ENCODE measurements at regions not wholly inside any gene's neighbourhood (a gene's known extent, or its start where the extent isn't known, plus 50 kb on each side); places are given as distances from the start of the nearest gene placed in this dataset.
"Not testable (repeated sequence)": the region's sequence is repeated elsewhere in the genome, so short reads cannot be mapped to it uniquely, and the experiment has no call there.

DNA sequence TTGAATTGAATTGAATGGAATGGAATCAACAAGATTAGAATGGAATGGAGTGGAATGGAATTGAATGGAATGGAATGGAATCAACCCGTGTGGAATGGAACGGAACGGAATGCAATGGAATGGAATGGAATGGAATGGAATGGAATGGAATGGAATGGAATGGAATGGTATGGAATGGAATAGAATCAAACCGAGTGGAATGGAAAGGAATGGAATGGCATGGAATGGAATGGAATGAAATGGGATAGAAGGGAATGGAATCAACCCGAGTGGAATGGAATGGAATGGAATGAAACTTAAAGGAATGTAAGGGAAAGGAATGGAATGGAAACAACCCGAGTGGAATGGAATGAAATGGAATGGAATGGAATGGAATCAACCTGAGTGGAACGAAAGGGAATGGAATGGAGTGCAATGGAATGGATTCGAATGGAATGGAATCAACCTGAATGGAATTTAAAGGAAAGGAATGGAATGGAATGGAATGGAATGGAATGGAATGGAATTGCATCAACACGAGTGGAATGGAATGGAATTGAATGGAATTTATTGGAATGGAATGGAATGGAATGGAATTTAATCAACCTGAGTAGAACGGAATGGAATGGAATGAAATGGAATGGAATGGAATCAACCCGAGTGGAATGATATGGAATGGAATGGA, 1146.6 kb downstream of the RPIA start:
- Mint-ChIP-seq H3K9me3 (peaks cover 39% of the 10 kb centered on the region), H3K27me3 (ENCODE audit: low read depth) (peaks cover 5% of the 10 kb centered on the region), H3K27ac (ENCODE audit: unreplicated experiment) (no peak overlapping the region), H3K4me3 (no peak overlapping the region), H3K4me1 (no peaks in the 10 kb centered on the region), H3K36me3 (ENCODE audit: low read depth) (peaks cover 41% of the 10 kb centered on the region)
- TF ChIP-seq, protein P1, sequence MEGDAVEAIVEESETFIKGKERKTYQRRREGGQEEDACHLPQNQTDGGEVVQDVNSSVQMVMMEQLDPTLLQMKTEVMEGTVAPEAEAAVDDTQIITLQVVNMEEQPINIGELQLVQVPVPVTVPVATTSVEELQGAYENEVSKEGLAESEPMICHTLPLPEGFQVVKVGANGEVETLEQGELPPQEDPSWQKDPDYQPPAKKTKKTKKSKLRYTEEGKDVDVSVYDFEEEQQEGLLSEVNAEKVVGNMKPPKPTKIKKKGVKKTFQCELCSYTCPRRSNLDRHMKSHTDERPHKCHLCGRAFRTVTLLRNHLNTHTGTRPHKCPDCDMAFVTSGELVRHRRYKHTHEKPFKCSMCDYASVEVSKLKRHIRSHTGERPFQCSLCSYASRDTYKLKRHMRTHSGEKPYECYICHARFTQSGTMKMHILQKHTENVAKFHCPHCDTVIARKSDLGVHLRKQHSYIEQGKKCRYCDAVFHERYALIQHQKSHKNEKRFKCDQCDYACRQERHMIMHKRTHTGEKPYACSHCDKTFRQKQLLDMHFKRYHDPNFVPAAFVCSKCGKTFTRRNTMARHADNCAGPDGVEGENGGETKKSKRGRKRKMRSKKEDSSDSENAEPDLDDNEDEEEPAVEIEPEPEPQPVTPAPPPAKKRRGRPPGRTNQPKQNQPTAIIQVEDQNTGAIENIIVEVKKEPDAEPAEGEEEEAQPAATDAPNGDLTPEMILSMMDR (conservative IDR thresholded peaks at IDR 0.05) = no peak
- DNase-seq (ENCODE audit: low read depth, low spot score) = no peak

DNA sequence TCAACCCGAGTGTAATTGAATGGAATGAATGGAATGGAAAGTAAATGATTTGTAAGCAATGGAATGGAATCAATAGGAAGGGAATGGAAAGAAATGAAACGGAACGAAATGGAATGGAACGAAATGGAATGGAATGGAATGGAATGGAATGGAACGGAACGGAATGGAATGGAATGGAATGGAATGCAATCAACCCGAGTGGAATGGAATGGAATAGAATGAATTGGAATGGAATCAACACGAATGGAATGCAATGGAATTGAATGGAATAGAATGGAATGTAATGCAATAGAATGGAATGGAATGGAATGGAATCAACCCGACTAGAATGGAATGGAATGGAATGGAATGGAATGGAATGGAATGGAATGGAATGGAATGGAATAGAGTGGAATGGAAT, 1148.7 kb downstream of the RPIA start:
- peaks cover 35% of the 10 kb centered on the region for H3K9me3 Mint-ChIP-seq
- peaks cover 39% of the 10 kb centered on the region for H3K36me3 Mint-ChIP-seq (ENCODE audit: low read depth)
- not testable (repeated sequence) for H3K4me1 Mint-ChIP-seq; H3K4me3 Mint-ChIP-seq; H3K27ac Mint-ChIP-seq (ENCODE audit: unreplicated experiment); DNase-seq (ENCODE audit: low read depth, low spot score); H3K27me3 Mint-ChIP-seq (ENCODE audit: low read depth)

DNA sequence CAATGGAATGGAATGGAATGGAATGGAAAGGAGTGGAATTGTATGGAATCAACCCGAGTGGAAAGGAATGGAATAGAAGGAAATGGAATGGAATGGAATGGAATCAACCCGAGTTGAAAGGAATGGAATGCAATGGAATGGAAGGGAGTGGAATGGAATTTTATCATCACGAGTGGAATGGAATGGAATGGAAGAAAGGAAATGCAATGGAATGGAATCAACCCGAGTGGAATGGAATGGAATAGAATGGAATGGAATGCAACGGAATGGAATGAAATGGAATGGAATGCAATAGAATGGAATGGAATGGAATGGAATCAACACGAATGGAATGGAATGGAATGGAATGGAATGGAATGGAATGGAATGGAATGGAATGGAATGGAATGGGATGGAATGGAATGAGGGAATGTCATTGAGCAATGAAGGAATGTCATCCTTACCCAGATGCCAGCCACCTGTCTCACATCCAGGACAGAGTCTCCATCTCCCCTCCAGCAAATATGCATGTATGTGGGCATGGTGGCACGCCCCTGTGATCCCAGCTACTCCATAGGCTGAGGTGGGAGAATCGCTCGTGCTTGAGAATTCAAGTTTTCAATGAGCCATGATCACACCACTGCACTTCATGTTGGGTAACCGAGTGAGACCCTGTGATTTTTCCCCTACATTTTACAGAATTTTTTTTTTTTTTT, 1149.5 kb downstream of the RPIA start:
- not testable (repeated sequence) for H3K4me1 Mint-ChIP-seq; H3K27ac Mint-ChIP-seq (ENCODE audit: unreplicated experiment); DNase-seq (ENCODE audit: low read depth, low spot score); H3K4me3 Mint-ChIP-seq; H3K27me3 Mint-ChIP-seq (ENCODE audit: low read depth)
- Mint-ChIP-seq H3K9me3 (peaks cover 38% of the 10 kb centered on the region), H3K36me3 (ENCODE audit: low read depth) (peaks cover 39% of the 10 kb centered on the region)

DNA sequence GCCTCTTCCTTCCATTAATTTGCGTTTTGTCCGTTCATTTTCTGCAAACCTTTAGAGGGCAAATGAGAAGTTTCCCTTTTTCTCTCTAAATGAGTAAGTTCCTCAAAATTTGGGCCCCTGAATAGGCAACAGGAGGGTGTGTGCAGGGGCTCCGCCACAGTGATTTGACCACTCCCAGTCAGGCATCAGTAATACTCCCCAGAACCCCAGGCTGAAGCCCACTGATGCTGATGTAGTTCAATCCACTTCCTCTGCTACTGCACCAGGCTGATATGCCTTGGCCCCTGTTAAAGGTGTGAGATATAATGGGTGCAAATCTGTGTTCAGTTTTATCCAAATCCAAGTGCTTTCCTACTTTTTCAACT, 1150.0 kb downstream of the RPIA start:
- Mint-ChIP-seq H3K27me3 (ENCODE audit: low read depth) (peaks cover 3% of the 10 kb centered on the region), H3K4me3 (no peak overlapping the region), H3K4me1 (no peaks in the 10 kb centered on the region), H3K9me3 (peaks cover 34% of the 10 kb centered on the region), H3K36me3 (ENCODE audit: low read depth) (peaks cover 35% of the 10 kb centered on the region), H3K27ac (ENCODE audit: unreplicated experiment) (no peak overlapping the region)
- DNase-seq (ENCODE audit: low read depth, low spot score) = no peak
- TF ChIP-seq, protein P1 (conservative IDR thresholded peaks at IDR 0.05) = no peak

DNA sequence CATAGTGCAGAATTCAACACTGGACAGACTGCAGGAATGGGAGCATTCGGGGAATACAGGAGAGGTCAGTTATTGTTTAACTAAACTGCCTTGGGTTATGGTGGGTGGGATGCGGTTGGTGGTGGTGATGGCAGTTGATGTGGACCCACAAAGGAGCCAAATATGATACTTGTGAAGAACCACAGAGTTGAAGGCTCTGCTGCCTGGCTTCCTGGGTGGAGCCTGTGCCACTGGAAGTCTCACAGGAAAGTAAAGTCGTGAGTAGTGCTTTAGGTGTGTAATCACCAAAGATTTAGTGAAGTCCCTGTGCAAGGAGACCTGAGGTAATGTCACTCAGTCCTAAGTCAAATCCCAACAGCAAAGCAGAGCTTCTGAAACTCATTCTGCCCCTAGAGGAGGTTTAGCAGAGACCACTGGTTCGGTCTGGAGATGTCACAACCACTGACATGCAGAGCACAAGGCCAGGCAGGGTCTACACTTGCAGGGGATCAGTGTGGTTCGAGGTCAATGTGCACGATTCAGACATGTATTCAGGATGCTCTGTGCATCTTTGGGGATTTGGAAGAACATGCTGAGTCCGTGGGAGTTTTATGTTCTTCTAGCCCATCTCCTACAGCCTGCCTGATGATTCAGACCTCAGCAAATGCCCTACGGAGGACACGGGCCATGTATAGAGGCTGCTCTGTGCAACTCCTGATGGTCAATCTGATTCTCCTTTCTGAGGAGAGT, 1150.9 kb downstream of the RPIA start:
- no peak overlapping the region for H3K4me3 Mint-ChIP-seq
- peaks cover 33% of the 10 kb centered on the region for H3K9me3 Mint-ChIP-seq
- TF ChIP-seq, protein P1 (conservative IDR thresholded peaks at IDR 0.05) = no peak

DNA sequence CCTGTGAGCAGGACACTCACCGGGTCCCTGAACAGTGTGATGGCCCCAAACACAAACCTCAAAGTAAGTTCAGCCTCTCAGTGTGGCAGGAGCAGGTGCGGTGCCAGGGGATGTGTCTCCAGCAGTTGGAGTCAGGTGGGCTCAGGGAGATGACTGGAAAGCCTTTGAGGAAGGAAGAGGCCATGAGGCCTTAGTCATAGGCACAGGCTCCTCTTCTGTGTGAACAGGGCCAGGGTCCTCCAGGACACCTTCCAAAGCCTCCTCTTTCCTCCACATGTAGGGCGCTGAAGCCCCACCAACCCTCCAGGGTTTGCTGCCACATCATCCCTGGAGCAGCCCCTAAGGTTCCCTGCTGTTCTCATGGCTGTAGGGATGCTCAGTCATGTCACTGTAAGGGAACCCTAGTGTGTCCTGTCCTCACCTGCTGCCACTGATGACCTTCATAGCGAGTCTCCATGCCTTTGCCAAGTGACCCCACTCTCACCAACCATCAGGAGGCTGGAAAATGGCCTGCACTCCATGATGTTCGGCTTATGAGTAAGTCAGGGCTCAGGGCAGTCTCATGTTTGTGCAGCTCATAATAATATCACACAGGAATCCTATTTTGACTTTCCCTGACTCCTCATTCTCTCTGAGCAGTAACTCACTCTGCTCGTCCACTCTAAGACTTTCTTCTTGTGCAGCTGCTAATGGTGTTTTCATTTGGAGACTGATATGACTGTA, 1152.9 kb downstream of the RPIA start:
- TF ChIP-seq, protein P1 (conservative IDR thresholded peaks at IDR 0.05) = no peak
- H3K4me1 Mint-ChIP-seq = no peaks in the 10 kb centered on the region
- peaks cover 2% of the 10 kb centered on the region for H3K27me3 Mint-ChIP-seq (ENCODE audit: low read depth)
- H3K36me3 Mint-ChIP-seq (ENCODE audit: low read depth) = peaks cover 34% of the 10 kb centered on the region
- peaks cover 44% of the 10 kb centered on the region for H3K9me3 Mint-ChIP-seq
- H3K27ac Mint-ChIP-seq (ENCODE audit: unreplicated experiment) = no peak overlapping the region
- DNase-seq (ENCODE audit: low read depth, low spot score) = no peak
- H3K4me3 Mint-ChIP-seq = no peak overlapping the region

More for the DNA sequence above, 1150.9 kb downstream of the RPIA start:
- H3K36me3 Mint-ChIP-seq (ENCODE audit: low read depth) = peaks cover 28% of the 10 kb centered on the region
- H3K27ac Mint-ChIP-seq (ENCODE audit: unreplicated experiment) = no peak overlapping the region
- no peak for DNase-seq (ENCODE audit: low read depth, low spot score)
- no peaks in the 10 kb centered on the region for H3K4me1 Mint-ChIP-seq
- H3K27me3 Mint-ChIP-seq (ENCODE audit: low read depth) = peaks cover 2% of the 10 kb centered on the region

All from neural crest cell (in vitro differentiated cells).